IPS-NIHi11 (cell line): ENCODE measurements at regions not wholly inside any gene's neighbourhood (a gene's known extent, or its start where the extent isn't known, plus 50 kb on each side); places are given as distances from the start of the nearest gene placed in this dataset.

Experiments
- DNase-seq: peaks from one replicate; pipeline ENCODE4 v3.0.0; 2012; ENCODE audit warnings: mixed read lengths, low spot score

- no peak for DNase-seq
These were observed 91.5 kb upstream of the TUT7 start for GRCh38 chr9:86445671-86446070.

GRCh38 chr9:86443992-86444391 lies 89.8 kb upstream of the TUT7 start:
- DNase-seq = peak; percentile 26

GRCh38 chr9:86434039-86434726 lies 80.0 kb upstream of the TUT7 start:
- DNase-seq = peak; percentile 52

- no peak for DNase-seq
These were observed 70.2 kb upstream of the TUT7 start for GRCh38 chr9:86424251-86424891.

- peak; percentile 26 for DNase-seq
These were observed 60.0 kb upstream of the TUT7 start for GRCh38 chr9:86413971-86414880.

- DNase-seq = peak; percentile 34
These were observed 56.1 kb upstream of the TUT7 start for GRCh38 chr9:86410281-86410680.

GRCh38 chr9:86408121-86408520 lies 53.9 kb upstream of the TUT7 start:
- no peak for DNase-seq

GRCh38 chr9:86407022-86407421 lies 52.8 kb upstream of the TUT7 start:
- no peak for DNase-seq

- DNase-seq = no peak
These were observed 52.2 kb upstream of the TUT7 start for GRCh38 chr9:86406366-86406765.

- DNase-seq = no peak
These were observed 51.7 kb upstream of the TUT7 start for GRCh38 chr9:86405926-86406325.

GRCh38 chr9:86405086-86405491 lies 50.9 kb upstream of the TUT7 start:
- no peak for DNase-seq
